H9 (cell line): ENCODE measurements at regions not wholly inside any gene's neighbourhood (a gene's known extent, or its start where the extent isn't known, plus 50 kb on each side); places are given as distances from the start of the nearest gene placed in this dataset.

Experiments
- DNase-seq: peaks from one replicate; pipeline ENCODE4 v3.0.0-alpha.2; 2017
- H2AFZ ChIP-seq: one replicate; pipeline ENCODE4 v1.6.1; 2013; ENCODE audit warnings: mild to moderate bottlenecking, low read length, control low read depth, moderate library complexity
- H2AK5ac ChIP-seq: 2 replicates; pipeline ENCODE4 v1.6.1; 2013; ENCODE audit warnings: low read length, control low read depth, mixed read lengths; ENCODE audit not compliant: insufficient read length
- H2BK120ac ChIP-seq: one replicate; pipeline ENCODE4 v1.6.1; 2013; ENCODE audit warnings: low read depth, mild to moderate bottlenecking, low read length, control low read depth, inconsistent platforms; ENCODE audit not compliant: poor library complexity, severe bottlenecking
- H2BK12ac ChIP-seq: 2 replicates; pipeline ENCODE4 v1.6.1; 2013; ENCODE audit warnings: low read length, control low read depth, mixed read lengths, low read depth; ENCODE audit not compliant: insufficient read length
- H2BK15ac ChIP-seq: 2 replicates; pipeline ENCODE4 v1.6.1; 2013; ENCODE audit warnings: low read depth, low read length, control low read depth
- H2BK20ac ChIP-seq: one replicate; pipeline ENCODE4 v1.6.1; 2013; ENCODE audit warnings: low read depth, mild to moderate bottlenecking, low read length, control low read depth, inconsistent platforms; ENCODE audit not compliant: poor library complexity, severe bottlenecking
- H2BK5ac ChIP-seq: 2 replicates; pipeline ENCODE4 v1.6.1; 2013; ENCODE audit warnings: low read length, control low read depth, mixed read lengths; ENCODE audit not compliant: insufficient read length
- H3K14ac ChIP-seq: 2 replicates; pipeline ENCODE4 v1.6.1; 2013; ENCODE audit warnings: low read length, control low read depth; ENCODE audit not compliant: insufficient read depth
- H3K18ac ChIP-seq: 2 replicates; pipeline ENCODE4 v1.6.1; 2013; ENCODE audit warnings: low read depth, mild to moderate bottlenecking, mixed read lengths, low read length, control low read depth; ENCODE audit not compliant: insufficient read length
- H3K23ac ChIP-seq: 2 replicates; pipeline ENCODE4 v1.6.1; 2013; ENCODE audit warnings: low read length, control low read depth, mixed read lengths, low read depth; ENCODE audit not compliant: insufficient read length
- H3K23me2 ChIP-seq: 2 replicates; pipeline ENCODE4 v1.6.1; 2013; ENCODE audit warnings: low read depth, mild to moderate bottlenecking, mixed read lengths, low read length, control low read depth; ENCODE audit not compliant: insufficient read length, poor library complexity, severe bottlenecking
- H3K27ac ChIP-seq: 2 replicates; pipeline ENCODE4 v1.5.1; 2013; ENCODE audit warnings: low read length, control low read depth, mixed read lengths, low read depth; ENCODE audit not compliant: insufficient read length
- H3K27me3 ChIP-seq: 2 replicates; pipeline ENCODE4 v1.6.1; 2013; ENCODE audit warnings: low read length, control low read depth, inconsistent platforms; ENCODE audit not compliant: insufficient read depth
- H3K4ac ChIP-seq: 2 replicates; pipeline ENCODE4 v1.6.1; 2013; ENCODE audit warnings: low read depth, mild to moderate bottlenecking, control low read depth, inconsistent platforms, low read length, moderate library complexity
- H3K4me1 ChIP-seq: 2 replicates; pipeline ENCODE4 v1.6.1; 2013; ENCODE audit warnings: low read length, control low read depth, inconsistent platforms; ENCODE audit not compliant: insufficient read depth
- H3K4me2 ChIP-seq: 2 replicates; pipeline ENCODE4 v1.6.1; 2013; ENCODE audit warnings: low read length, control low read depth, mixed read lengths; ENCODE audit not compliant: insufficient read length, insufficient read depth
- H3K56ac ChIP-seq: 2 replicates; pipeline ENCODE4 v1.6.1; 2013; ENCODE audit warnings: low read depth, mild to moderate bottlenecking, mixed read lengths, low read length, control low read depth; ENCODE audit not compliant: insufficient read length
- H3K79me1 ChIP-seq: 2 replicates; pipeline ENCODE4 v1.6.1; 2013; ENCODE audit warnings: low read depth, mild to moderate bottlenecking, moderate library complexity, low read length, control low read depth, inconsistent platforms; ENCODE audit not compliant: insufficient read depth, poor library complexity, severe bottlenecking
- H3K79me2 ChIP-seq: 2 replicates; pipeline ENCODE4 v1.6.1; 2013; ENCODE audit warnings: low read length, control low read depth, inconsistent platforms; ENCODE audit not compliant: insufficient read depth
- H3K9ac ChIP-seq: 2 replicates; pipeline ENCODE4 v1.6.1; 2013; ENCODE audit warnings: low read length, control low read depth, mixed read lengths; ENCODE audit not compliant: insufficient read length; ENCODE audit errors: extremely low read depth
- H3K9me3 ChIP-seq: one replicate; pipeline ENCODE4 v1.6.1; 2013; ENCODE audit warnings: low read depth, low read length, inconsistent platforms; ENCODE audit not compliant: control insufficient read depth
- H3T11ph ChIP-seq: one replicate; pipeline ENCODE4 v1.6.1; 2013; ENCODE audit warnings: mild to moderate bottlenecking, low read length, control low read depth, inconsistent platforms
- H4K20me1 ChIP-seq: one replicate; pipeline ENCODE4 v1.6.1; 2013; ENCODE audit not compliant: control insufficient read depth, insufficient read length, insufficient read depth
- H4K5ac ChIP-seq: 2 replicates; pipeline ENCODE4 v1.6.1; 2013; ENCODE audit warnings: low read depth, mild to moderate bottlenecking, mixed read lengths, low read length, control low read depth; ENCODE audit not compliant: insufficient read length
- H4K8ac ChIP-seq: replicated peaks from 2 replicates; pipeline ENCODE4 v1.6.1; 2013; ENCODE audit warnings: low read length, control low read depth, mixed read lengths, low read depth; ENCODE audit not compliant: insufficient read length
- H4K91ac ChIP-seq: 2 replicates; pipeline ENCODE4 v1.6.1; 2013; ENCODE audit warnings: low read depth, mild to moderate bottlenecking, moderate library complexity, mixed read lengths, low read length, control low read depth; ENCODE audit not compliant: insufficient read length
- H3K27ac Mint-ChIP-seq, 3 experiments: 2 replicates in 2 of 3; 3 replicates in 1 of 3; pipeline ENCODE4 v1.8.0; 2020 to 2021; ENCODE audit warnings: mixed read lengths in 3 of 3, mild to moderate bottlenecking in 1 of 3, moderate library complexity in 1 of 3
- H3K27me3 Mint-ChIP-seq: 2 replicates; pipeline ENCODE4 v1.8.0; 2021; ENCODE audit warnings: low read depth, mild to moderate bottlenecking, moderate library complexity, mixed read lengths
- H3K36me3 Mint-ChIP-seq, 3 experiments: 2 replicates in 2 of 3; 3 replicates in 1 of 3; pipeline ENCODE4 v1.8.0; 2020 to 2021; ENCODE audit warnings: low read depth in 3 of 3, mixed read lengths in 3 of 3; ENCODE audit not compliant: insufficient read depth in 1 of 3
- H3K4me1 Mint-ChIP-seq, 2 experiments: 2 replicates each; pipeline ENCODE4 v1.8.0; 2020; ENCODE audit warnings: mixed read lengths in 2 of 2
- H3K4me3 Mint-ChIP-seq, 2 experiments: 2 replicates in 1 of 2; 3 replicates in 1 of 2; pipeline ENCODE4 v1.8.0; 2020 to 2021; ENCODE audit warnings: mild to moderate bottlenecking in 2 of 2, mixed read lengths in 2 of 2, moderate library complexity in 1 of 2
- H3K9me3 Mint-ChIP-seq, 2 experiments: 2 replicates in 1 of 2; 3 replicates in 1 of 2; pipeline ENCODE4 v1.8.0; 2020; ENCODE audit warnings: mild to moderate bottlenecking in 2 of 2, mixed read lengths in 2 of 2, moderate library complexity in 1 of 2
- WGBS: extraction: QIAGEN DNeasy Blood & Tissue Kit; methylation state at CpG from one replicate; pipeline ENCODE4 v1.1.7; 2013; ENCODE audit warnings: missing lambda C conversion rate, low lambda C conversion rate, mixed read lengths; ENCODE audit not compliant: insufficient read length; ENCODE audit errors: extremely low coverage; 5-methylcytosine and 5-hydroxymethylcytosine counted together
- TF ChIP-seq, protein P1 (sequence below): fragments of 200-600 bp; sonication (generic); conservative IDR thresholded peaks from 3 replicates; pipeline ENCODE4 v1.8.0; 2021; ENCODE audit warnings: antibody characterized with exemption, mild to moderate bottlenecking

DNA sequence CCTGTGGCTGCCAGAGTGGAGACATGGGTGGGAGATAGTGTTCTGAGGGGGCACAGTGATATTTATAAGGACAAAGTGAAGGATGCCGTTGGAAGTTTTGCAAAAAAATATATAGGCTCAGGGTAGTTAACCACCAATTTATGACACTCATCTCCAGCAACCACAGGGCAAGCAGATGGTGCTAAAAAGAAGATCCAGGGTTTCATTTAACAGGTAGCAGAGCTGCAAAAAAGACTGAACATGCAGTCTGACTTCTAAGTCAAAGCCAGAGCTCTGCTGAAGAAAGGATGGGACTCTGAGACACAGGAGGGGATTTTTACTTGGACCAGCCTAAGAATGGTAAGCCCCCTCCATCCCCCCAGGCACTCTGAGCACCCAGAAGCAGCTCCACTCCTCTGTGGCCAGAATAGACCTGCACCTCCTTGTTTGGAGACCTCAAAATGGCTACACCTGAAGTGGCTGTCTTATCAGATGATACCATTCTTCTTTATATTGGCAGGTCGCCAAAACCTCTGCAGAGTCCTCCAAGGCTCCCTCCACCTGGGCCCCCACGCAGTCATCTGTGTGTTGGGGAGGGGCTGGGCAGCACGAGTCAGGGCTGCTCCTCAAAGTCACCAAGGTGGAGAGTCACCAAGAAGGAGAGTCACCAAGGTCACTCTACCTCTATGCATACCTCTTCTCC lies 161.4 kb upstream of the FAM9B start:
- no peak overlapping the region for H2AK5ac ChIP-seq
- H3T11ph ChIP-seq: no peak overlapping the region
- H3K4ac ChIP-seq: no peak overlapping the region
- no peak overlapping the region for H4K5ac ChIP-seq
- no peaks in the 10 kb centered on the region for H3K9me3 ChIP-seq
- no peaks in the 10 kb centered on the region for H3K27me3 ChIP-seq
- H3K36me3 Mint-ChIP-seq: no peaks in the 10 kb centered on the region
- no peak overlapping the region for H2BK120ac ChIP-seq
- H3K23me2 ChIP-seq: no peaks in the 10 kb centered on the region
- H2BK20ac ChIP-seq: no peak overlapping the region
- no peak for DNase-seq
- H3K4me3 Mint-ChIP-seq: no peak overlapping the region
- no peak overlapping the region for H3K27ac Mint-ChIP-seq
- no peaks in the 10 kb centered on the region for H3K27me3 Mint-ChIP-seq
- H4K91ac ChIP-seq: no peak overlapping the region
- H3K27ac ChIP-seq: no peak overlapping the region
- no peaks in the 10 kb centered on the region for H3K4me1 ChIP-seq
- no peak overlapping the region for H3K18ac ChIP-seq
- no peak overlapping the region for H3K56ac ChIP-seq
- H2BK12ac ChIP-seq: no peak overlapping the region
- no peak overlapping the region for H3K4me2 ChIP-seq
- H2BK5ac ChIP-seq: no peak overlapping the region
- no peak overlapping the region for H3K9ac ChIP-seq
- H3K79me1 ChIP-seq: no peaks in the 10 kb centered on the region
- no peak overlapping the region for H3K23ac ChIP-seq
- no peak overlapping the region for H2BK15ac ChIP-seq
- no peak overlapping the region for H4K8ac ChIP-seq
- H3K14ac ChIP-seq: no peak overlapping the region
- H3K4me1 Mint-ChIP-seq: peaks cover 8 to 16% of the 10 kb centered on the region in 2 experiments; a peak in 3 of 4 replicates
- H3K79me2 ChIP-seq: no peaks in the 10 kb centered on the region
- WGBS: no CpG with 5 or more reads among the region's 4 CpGs
- H3K9me3 Mint-ChIP-seq: peaks cover 2 to 47% of the 10 kb centered on the region in 2 experiments; a peak in 2 of 5 replicates
- no peak overlapping the region for H2AFZ ChIP-seq
- no peaks in the 10 kb centered on the region for H4K20me1 ChIP-seq
- TF ChIP-seq, protein P1, sequence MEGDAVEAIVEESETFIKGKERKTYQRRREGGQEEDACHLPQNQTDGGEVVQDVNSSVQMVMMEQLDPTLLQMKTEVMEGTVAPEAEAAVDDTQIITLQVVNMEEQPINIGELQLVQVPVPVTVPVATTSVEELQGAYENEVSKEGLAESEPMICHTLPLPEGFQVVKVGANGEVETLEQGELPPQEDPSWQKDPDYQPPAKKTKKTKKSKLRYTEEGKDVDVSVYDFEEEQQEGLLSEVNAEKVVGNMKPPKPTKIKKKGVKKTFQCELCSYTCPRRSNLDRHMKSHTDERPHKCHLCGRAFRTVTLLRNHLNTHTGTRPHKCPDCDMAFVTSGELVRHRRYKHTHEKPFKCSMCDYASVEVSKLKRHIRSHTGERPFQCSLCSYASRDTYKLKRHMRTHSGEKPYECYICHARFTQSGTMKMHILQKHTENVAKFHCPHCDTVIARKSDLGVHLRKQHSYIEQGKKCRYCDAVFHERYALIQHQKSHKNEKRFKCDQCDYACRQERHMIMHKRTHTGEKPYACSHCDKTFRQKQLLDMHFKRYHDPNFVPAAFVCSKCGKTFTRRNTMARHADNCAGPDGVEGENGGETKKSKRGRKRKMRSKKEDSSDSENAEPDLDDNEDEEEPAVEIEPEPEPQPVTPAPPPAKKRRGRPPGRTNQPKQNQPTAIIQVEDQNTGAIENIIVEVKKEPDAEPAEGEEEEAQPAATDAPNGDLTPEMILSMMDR: no peak
